ENCODE measurements at regions not wholly inside any gene's neighbourhood (a gene's known extent, or its start where the extent isn't known, plus 50 kb on each side); places are given as distances from the start of the nearest gene placed in this dataset.

DNA sequence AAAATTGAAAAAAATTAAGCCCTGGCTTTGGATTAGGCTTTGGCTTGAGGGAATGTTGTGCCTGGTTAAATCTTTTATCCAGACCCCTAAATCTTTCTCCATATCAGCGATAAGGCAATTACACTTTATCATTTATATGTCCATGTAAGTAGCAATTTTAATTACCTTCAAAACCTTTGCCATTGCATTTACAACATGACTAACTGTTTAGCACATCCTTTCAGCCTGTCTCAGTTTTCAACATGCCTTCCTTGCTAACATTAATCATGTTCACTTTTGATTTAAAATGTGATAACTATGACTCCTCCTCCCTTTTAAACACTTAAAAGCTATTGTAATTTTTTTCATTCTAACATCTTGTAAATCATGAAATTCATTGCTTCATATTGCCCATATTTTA is 583.7 kb downstream of the SLITRK1 start:
- H3K4me1 ChIP-seq (ENCODE audit: control insufficient read depth, insufficient read depth, low read length) = no peaks in the 10 kb centered on the region
- ChIA-PET CTCF (no interaction called here), POLR2A (ENCODE audit: unreplicated experiment) (no interaction called here)
- no peak overlapping the region for H4K91ac ChIP-seq (ENCODE audit: insufficient read depth, low read depth, low read length)
- no peaks in the 10 kb centered on the region for H3K27me3 ChIP-seq (ENCODE audit: control insufficient read depth, insufficient read depth, low read length)
- ATAC-seq (ENCODE audit: low read depth) (no peak), DNase-seq (no peak)
- intact Hi-C loops (cut with micrococcal nuclease) = no loop called here
- WGBS, 2 experiments (ENCODE audit: extremely low coverage in 2 of 2, insufficient read length in 1 of 2) = no CpG with 5 or more reads among the region's 1 CpG
- no peak overlapping the region for H3K14ac ChIP-seq (replicated peaks; ENCODE audit: low read depth, low read length)
- H4K20me1 ChIP-seq (ENCODE audit: insufficient read depth, low read length) = no peaks in the 10 kb centered on the region
- H2BK20ac ChIP-seq (ENCODE audit: low read depth, low read length) = no peak overlapping the region
- no peak overlapping the region for H4K8ac ChIP-seq (ENCODE audit: low read depth in 2 of 2, low read length in 2 of 2)
- H2BK5ac ChIP-seq (ENCODE audit: low read depth, low read length, poor library complexity, severe bottlenecking) = no peak overlapping the region
- H3K4me3 ChIP-seq (ENCODE audit: insufficient read depth, low read depth, low read length) = no peak overlapping the region
- no peaks in the 10 kb centered on the region for H3K36me3 ChIP-seq (ENCODE audit: control insufficient read depth, insufficient read depth, low read length)
- TF ChIP-seq RCOR1 (IDR thresholded peaks at IDR 0.05; ENCODE audit: insufficient replicate concordance, low read length) = no peak
- TF ChIP-seq BHLHE40 (IDR thresholded peaks at IDR 0.05; ENCODE audit: low read depth, low read length) = no peak
- no peak for TF ChIP-seq POLR2A (IDR thresholded peaks at IDR 0.05; ENCODE audit: low read depth, low read length)
- TF ChIP-seq RAD21 (IDR thresholded peaks at IDR 0.05; ENCODE audit: low read length) = no peak
- no peak for TF ChIP-seq CEBPB (IDR thresholded peaks at IDR 0.05; ENCODE audit: low read depth, low read length)
- no peak for TF ChIP-seq NFE2L2 (IDR thresholded peaks at IDR 0.05; ENCODE audit: low read depth, low read length)
- no peak for TF ChIP-seq MAZ (IDR thresholded peaks at IDR 0.05; ENCODE audit: borderline replicate concordance, low read depth, low read length)
- TF ChIP-seq, protein P1, sequence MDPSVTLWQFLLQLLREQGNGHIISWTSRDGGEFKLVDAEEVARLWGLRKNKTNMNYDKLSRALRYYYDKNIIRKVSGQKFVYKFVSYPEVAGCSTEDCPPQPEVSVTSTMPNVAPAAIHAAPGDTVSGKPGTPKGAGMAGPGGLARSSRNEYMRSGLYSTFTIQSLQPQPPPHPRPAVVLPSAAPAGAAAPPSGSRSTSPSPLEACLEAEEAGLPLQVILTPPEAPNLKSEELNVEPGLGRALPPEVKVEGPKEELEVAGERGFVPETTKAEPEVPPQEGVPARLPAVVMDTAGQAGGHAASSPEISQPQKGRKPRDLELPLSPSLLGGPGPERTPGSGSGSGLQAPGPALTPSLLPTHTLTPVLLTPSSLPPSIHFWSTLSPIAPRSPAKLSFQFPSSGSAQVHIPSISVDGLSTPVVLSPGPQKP (IDR thresholded peaks at IDR 0.05; ENCODE audit: borderline replicate concordance, low read depth, low read length) = no peak
- H2BK15ac ChIP-seq (ENCODE audit: low read depth, low read length) = no peak overlapping the region
- H2AK5ac ChIP-seq (ENCODE audit: low read depth, low read length) = no peak overlapping the region
- H3K18ac ChIP-seq (ENCODE audit: low read depth, low read length) = no peak overlapping the region
- H3K9me1 ChIP-seq (ENCODE audit: insufficient read depth, low read length) = no peaks in the 10 kb centered on the region
- no peak overlapping the region for H3K27ac ChIP-seq (ENCODE audit: insufficient read depth, low read length)
- no peak overlapping the region for H3K9ac ChIP-seq (ENCODE audit: low read depth, low read length)
- in situ Hi-C loops (cut with MboI; ENCODE audit: low sequenced_read_pairs) = no loop called here
- H4K5ac ChIP-seq (ENCODE audit: low read depth, low read length) = no peak overlapping the region
- H3K4ac ChIP-seq (ENCODE audit: low read depth, low read length) = no peak overlapping the region
- H3K9me3 ChIP-seq (ENCODE audit: control insufficient read depth, insufficient read depth, low read length) = no peaks in the 10 kb centered on the region
- H3K4me2 ChIP-seq (ENCODE audit: low read depth, low read length) = no peak overlapping the region
- H3K79me1 ChIP-seq (ENCODE audit: low read depth in 1 of 2, low read length in 2 of 2) = no peaks in the 10 kb centered on the region
- dilution Hi-C loops (cut with HindIII; ENCODE audit: low sequenced_read_pairs, unreplicated experiment) = no loop called here
- BruUV-seq (replicated peaks) = no TSS peak
- no peak overlapping the region for H2BK120ac ChIP-seq (ENCODE audit: low read depth, low read length)
- no peak overlapping the region for H2AK9ac ChIP-seq (replicated peaks; ENCODE audit: low read depth, low read length, poor library complexity)
- H2AFZ ChIP-seq (replicated peaks; ENCODE audit: low read length, poor library complexity) = no peak overlapping the region
- H3K23ac ChIP-seq (ENCODE audit: low read depth, low read length) = no peak overlapping the region
- H3K56ac ChIP-seq (ENCODE audit: extremely low read depth, insufficient read depth, low read length) = no peak overlapping the region

Measured in IMR-90 (cell line).